HepG2 (cell line): ENCODE measurements at regions not wholly inside any gene's neighbourhood (a gene's known extent, or its start where the extent isn't known, plus 50 kb on each side); places are given as distances from the start of the nearest gene placed in this dataset.

Source experiments
- ATAC-seq: fragments of 200-7000 bp; cut with Tn5 transposase; 3 replicates; pipeline ENCODE4 v1.9.1; 2020; ENCODE audit warnings: mild to moderate bottlenecking, moderate library complexity
- BruUV-seq: library from RNA; stranded (reverse); fragments of 400-500 nt; replicated peaks from 2 replicates; lab custom pipeline; 2021; lab: Mats Ljungman, UMichigan
- CTCF ChIA-PET: fragments of 300-600 bp; formaldehyde crosslinking; extraction: SDS; loops from one replicate; lab custom pipeline; 2021; ENCODE audit warnings: low total read pairs, inconsistent platforms, low intra/inter-chr PET ratio; lab: Yijun Ruan, JAX
- POLR2A ChIA-PET: fragments of 350-600 bp; sonication (Branson Sonifier 250); formaldehyde crosslinking; loops from one replicate; lab custom pipeline; 2020; ENCODE audit warnings: antibody characterized with exemption, inconsistent platforms; lab: Yijun Ruan, JAX
- DNase-seq: peaks from one replicate; pipeline ENCODE4 v3.0.0-alpha.2; 2015; ENCODE audit warnings: low spot score
- FAIRE-seq: peaks from 3 replicates; lab custom pipeline; 2011; peaks lifted over from hg19 to GRCh38; lab: Jason Lieb, UNC
- H2AFZ ChIP-seq: one replicate; pipeline ENCODE4 v1.6.1; 2011; ENCODE audit warnings: low read length, inconsistent platforms
- H3K27ac ChIP-seq: fragments of 300-600 bp; 3 replicates; pipeline ENCODE4 v1.8.0; 2011; ENCODE audit warnings: mixed run types, mild to moderate bottlenecking, mixed read lengths, low read length, inconsistent platforms; ENCODE audit not compliant: insufficient read depth; ENCODE audit errors: extremely low read length
- H3K27me3 ChIP-seq, 2 experiments: fragments of 200-600 bp in 1 of 2; 2 replicates in 1 of 2; 3 replicates in 1 of 2; pipeline versions ENCODE4 v1.6.0 to v1.8.0; 2011; ENCODE audit warnings: low read length in 2 of 2, mild to moderate bottlenecking in 2 of 2, moderate library complexity in 2 of 2, inconsistent platforms in 1 of 2; ENCODE audit not compliant: insufficient read depth in 2 of 2, control insufficient read depth in 1 of 2
- H3K36me3 ChIP-seq, 2 experiments: fragments of 200-600 bp in 1 of 2; replicated peaks in 1 of 2; 2 replicates in 1 of 2; 3 replicates in 1 of 2; pipeline versions ENCODE4 v1.5.1 to v1.8.0; 2011; ENCODE audit warnings: low read length in 2 of 2, inconsistent platforms in 1 of 2; ENCODE audit not compliant: insufficient read depth in 2 of 2, control insufficient read depth in 1 of 2
- H3K4me1 ChIP-seq: 2 replicates; pipeline ENCODE4 v1.5.1; 2012; ENCODE audit warnings: low read length, inconsistent platforms; ENCODE audit not compliant: insufficient read depth
- H3K4me2 ChIP-seq: 2 replicates; pipeline ENCODE4 v1.6.0; 2011; ENCODE audit warnings: low read depth, low read length, inconsistent platforms
- H3K4me3 ChIP-seq, 3 experiments: fragments of 200-600 bp in 1 of 3; sonication (generic), shearing (Covaris generic) in 1 of 3; replicated peaks in 1 of 3; 2 replicates each; pipeline ENCODE4 v1.5.1; 2011 to 2016; ENCODE audit warnings: low read length in 3 of 3, inconsistent platforms in 2 of 3, low read depth in 2 of 3, mild to moderate bottlenecking in 2 of 3, control low read depth in 1 of 3, mixed read lengths in 1 of 3; ENCODE audit not compliant: insufficient read depth in 1 of 3
- H3K79me2 ChIP-seq: one replicate; pipeline ENCODE4 v1.6.1; 2011; ENCODE audit warnings: low read length, inconsistent platforms; ENCODE audit not compliant: insufficient read depth
- H3K9ac ChIP-seq: 2 replicates; pipeline ENCODE4 v1.6.0; 2011; ENCODE audit warnings: mild to moderate bottlenecking, low read depth, low read length, inconsistent platforms; ENCODE audit not compliant: insufficient read depth
- H3K9me3 ChIP-seq: 2 replicates; pipeline ENCODE4 v1.5.1; 2012; ENCODE audit warnings: mild to moderate bottlenecking, low read length
- H4K20me1 ChIP-seq: 2 replicates; pipeline ENCODE4 v1.6.0; 2011; ENCODE audit warnings: inconsistent platforms, mild to moderate bottlenecking, low read length, moderate library complexity; ENCODE audit not compliant: insufficient read depth
- CREM ChIP-seq, 2 experiments: sonication (generic) in 1 of 2; formaldehyde crosslinking in 1 of 2; IDR thresholded peaks; 2 replicates each; pipeline versions ENCODE4 v1.4.0 to v1.6.1; 2016 to 2020; ENCODE audit warnings: antibody characterized with exemption in 1 of 2, mild to moderate bottlenecking in 1 of 2, missing genetic modification reagents in 1 of 2
- EED ChIP-seq: sonication (generic); formaldehyde crosslinking; IDR thresholded peaks from 2 replicates; pipeline ENCODE4 v1.5.0; 2020; ENCODE audit warnings: mild to moderate bottlenecking, missing genetic modification reagents
- GATAD2A ChIP-seq: IDR thresholded peaks from 2 replicates; pipeline ENCODE4 v1.6.1; 2016
- GFI1 ChIP-seq: sonication (generic); formaldehyde crosslinking; IDR thresholded peaks from 2 replicates; pipeline ENCODE4 v1.5.0; 2020; ENCODE audit warnings: missing genetic modification reagents, mild to moderate bottlenecking, borderline replicate concordance
- KMT2B ChIP-seq: IDR thresholded peaks from 2 replicates; pipeline ENCODE4 v1.6.1; 2016; ENCODE audit warnings: missing genetic modification reagents, missing compliant biosample characterization
- NFRKB ChIP-seq: fragments of 450-650 bp; IDR thresholded peaks from 2 replicates; pipeline ENCODE4 v1.6.1; 2017
- NR2C2 ChIP-seq: sonication (generic); formaldehyde crosslinking; IDR thresholded peaks from 2 replicates; pipeline ENCODE4 v1.4.0; 2020; ENCODE audit warnings: missing genetic modification reagents, mild to moderate bottlenecking, moderate library complexity, borderline replicate concordance
- SNAPC5 ChIP-seq: sonication (generic); formaldehyde crosslinking; IDR thresholded peaks from 2 replicates; pipeline ENCODE4 v1.8.1; 2023; ENCODE audit warnings: mild to moderate bottlenecking, missing genetic modification reagents, borderline replicate concordance
- SOX13 ChIP-seq, 3 experiments: fragments of 450-650 bp in 1 of 3; sonication (generic) in 1 of 3; formaldehyde crosslinking in 1 of 3; IDR thresholded peaks in 2 of 3; conservative IDR thresholded peaks in 1 of 3; 2 replicates each; pipeline versions ENCODE4 v1.5.0 to v1.6.1; 2016 to 2020; ENCODE audit warnings: antibody characterized with exemption in 1 of 3, mild to moderate bottlenecking in 1 of 3, missing compliant biosample characterization in 1 of 3, missing genetic modification reagents in 1 of 3, moderate library complexity in 1 of 3
- SOX5 ChIP-seq: IDR thresholded peaks from 2 replicates; pipeline ENCODE4 v1.6.1; 2016; ENCODE audit warnings: borderline replicate concordance
- TAF15 ChIP-seq: fragments of 200-400 bp; formaldehyde crosslinking; IDR thresholded peaks from one replicate; pipeline ENCODE4 v1.6.1; 2018; ENCODE audit warnings: mild to moderate bottlenecking, low read depth, low read length; ENCODE audit not compliant: poor library complexity, severe bottlenecking
- TCF12 ChIP-seq, 2 experiments: fragments of 450-650 bp in 1 of 2; sonication (generic) in 1 of 2; formaldehyde crosslinking in 1 of 2; IDR thresholded peaks; 2 replicates each; pipeline versions ENCODE4 v1.6.1 to v1.8.0; 2017 to 2022; ENCODE audit warnings: antibody characterized with exemption in 1 of 2, mild to moderate bottlenecking in 1 of 2, missing genetic modification reagents in 1 of 2, moderate library complexity in 1 of 2
- ZFP82 ChIP-seq: sonication (generic); formaldehyde crosslinking; IDR thresholded peaks from 2 replicates; pipeline ENCODE4 v1.5.1; 2020; ENCODE audit warnings: mild to moderate bottlenecking, missing genetic modification reagents, borderline replicate concordance
- ZNF607 ChIP-seq: sonication (generic); formaldehyde crosslinking; IDR thresholded peaks from 2 replicates; pipeline ENCODE4 v1.5.1; 2020; ENCODE audit warnings: missing genetic modification reagents, mild to moderate bottlenecking, borderline replicate concordance
- ZNF775 ChIP-seq: sonication (generic); formaldehyde crosslinking; IDR thresholded peaks from 2 replicates; pipeline ENCODE4 v1.4.0; 2020; ENCODE audit warnings: missing genetic modification reagents, mild to moderate bottlenecking, moderate library complexity, borderline replicate concordance
- WGBS: methylation state at CpG from one replicate; pipeline ENCODE4 v1.1.6; 2017; ENCODE audit warnings: low lambda C conversion rate; 5-methylcytosine and 5-hydroxymethylcytosine counted together
- in situ Hi-C: cut with HindIII; loops from 2 replicates; pipeline ENCODE4 v1.10.0; 2017; ENCODE audit warnings: low pct_unique_long_range_greater_than_20kb; ENCODE audit not compliant: extremely low pct_ligation_motif_present
- intact Hi-C: fragments of 100-400 bp; cut with micrococcal nuclease; formaldehyde crosslinking; loops from one replicate; pipeline ENCODE4 v1.10.0; 2022; ENCODE audit not compliant: unreplicated experiment
- TF ChIP-seq, protein P1 (sequence below): sonication (generic); formaldehyde crosslinking; conservative IDR thresholded peaks from 2 replicates; pipeline ENCODE4 v1.8.0; 2022; ENCODE audit warnings: missing genetic modification reagents
- TF ChIP-seq, protein P2 (sequence below): sonication (generic); formaldehyde crosslinking; IDR thresholded peaks from 2 replicates; pipeline ENCODE4 v1.4.0; 2020; ENCODE audit warnings: low read depth, missing genetic modification reagents
- TF ChIP-seq, protein P3 (sequence below): sonication (generic); formaldehyde crosslinking; IDR thresholded peaks from 2 replicates; pipeline ENCODE4 v1.5.0; 2020; ENCODE audit warnings: missing genetic modification reagents, mild to moderate bottlenecking, borderline replicate concordance

DNA sequence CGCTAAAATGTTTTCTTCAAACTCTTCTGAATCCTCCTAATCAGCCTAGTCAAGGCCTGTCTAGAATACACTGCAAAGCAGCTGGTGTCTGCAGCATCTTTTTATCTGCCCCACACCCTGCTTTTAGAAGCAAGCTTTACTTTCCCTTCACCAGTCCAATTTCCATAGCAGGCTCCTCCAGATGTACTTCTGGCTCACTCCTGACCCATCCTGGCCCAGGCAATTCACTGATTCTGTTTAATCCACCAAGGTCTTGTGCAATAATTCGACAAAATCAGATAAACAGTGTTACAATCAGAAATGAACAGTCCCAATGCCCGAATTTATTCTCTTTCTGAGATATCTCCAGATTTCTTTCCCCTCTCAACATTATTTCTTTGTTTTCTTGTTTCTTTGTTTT, 415.2 kb upstream of the SGCG start:
- TF ChIP-seq EED (no peak), ZNF775 (CRISPR knock-in tag) (no peak), KMT2B (CRISPR knock-in tag) (no peak), SNAPC5 (CRISPR knock-in tag) (no peak), GFI1 (CRISPR knock-in tag) (no peak), NR2C2 (CRISPR knock-in tag) (no peak), TCF12 (IDR thresholded peaks at IDR 0.05) (no peak), TCF12 (CRISPR knock-in tag; IDR thresholded peaks at IDR 0.05) (no peak), NFRKB (no peak), GATAD2A (no peak), ZFP82 (CRISPR knock-in tag) (no peak), ZNF607 (CRISPR knock-in tag) (no peak), CREM (IDR thresholded peaks at IDR 0.05) (no peak), CREM (CRISPR knock-in tag; IDR thresholded peaks at IDR 0.05) (no peak), SOX13 (IDR thresholded peaks at IDR 0.05) (no peak), SOX13 (CRISPR knock-in tag; conservative IDR thresholded peaks at IDR 0.05 in 1 of 2, IDR thresholded peaks at IDR 0.05 in 1 of 2) (no peak), SOX5 (CRISPR knock-in tag) (no peak), TAF15 (no peak)
- TF ChIP-seq, protein P1, sequence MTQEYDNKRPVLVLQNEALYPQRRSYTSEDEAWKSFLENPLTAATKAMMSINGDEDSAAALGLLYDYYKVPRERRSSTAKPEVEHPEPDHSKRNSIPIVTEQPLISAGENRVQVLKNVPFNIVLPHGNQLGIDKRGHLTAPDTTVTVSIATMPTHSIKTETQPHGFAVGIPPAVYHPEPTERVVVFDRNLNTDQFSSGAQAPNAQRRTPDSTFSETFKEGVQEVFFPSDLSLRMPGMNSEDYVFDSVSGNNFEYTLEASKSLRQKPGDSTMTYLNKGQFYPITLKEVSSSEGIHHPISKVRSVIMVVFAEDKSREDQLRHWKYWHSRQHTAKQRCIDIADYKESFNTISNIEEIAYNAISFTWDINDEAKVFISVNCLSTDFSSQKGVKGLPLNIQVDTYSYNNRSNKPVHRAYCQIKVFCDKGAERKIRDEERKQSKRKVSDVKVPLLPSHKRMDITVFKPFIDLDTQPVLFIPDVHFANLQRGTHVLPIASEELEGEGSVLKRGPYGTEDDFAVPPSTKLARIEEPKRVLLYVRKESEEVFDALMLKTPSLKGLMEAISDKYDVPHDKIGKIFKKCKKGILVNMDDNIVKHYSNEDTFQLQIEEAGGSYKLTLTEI, result no peak
- TF ChIP-seq, protein P2, sequence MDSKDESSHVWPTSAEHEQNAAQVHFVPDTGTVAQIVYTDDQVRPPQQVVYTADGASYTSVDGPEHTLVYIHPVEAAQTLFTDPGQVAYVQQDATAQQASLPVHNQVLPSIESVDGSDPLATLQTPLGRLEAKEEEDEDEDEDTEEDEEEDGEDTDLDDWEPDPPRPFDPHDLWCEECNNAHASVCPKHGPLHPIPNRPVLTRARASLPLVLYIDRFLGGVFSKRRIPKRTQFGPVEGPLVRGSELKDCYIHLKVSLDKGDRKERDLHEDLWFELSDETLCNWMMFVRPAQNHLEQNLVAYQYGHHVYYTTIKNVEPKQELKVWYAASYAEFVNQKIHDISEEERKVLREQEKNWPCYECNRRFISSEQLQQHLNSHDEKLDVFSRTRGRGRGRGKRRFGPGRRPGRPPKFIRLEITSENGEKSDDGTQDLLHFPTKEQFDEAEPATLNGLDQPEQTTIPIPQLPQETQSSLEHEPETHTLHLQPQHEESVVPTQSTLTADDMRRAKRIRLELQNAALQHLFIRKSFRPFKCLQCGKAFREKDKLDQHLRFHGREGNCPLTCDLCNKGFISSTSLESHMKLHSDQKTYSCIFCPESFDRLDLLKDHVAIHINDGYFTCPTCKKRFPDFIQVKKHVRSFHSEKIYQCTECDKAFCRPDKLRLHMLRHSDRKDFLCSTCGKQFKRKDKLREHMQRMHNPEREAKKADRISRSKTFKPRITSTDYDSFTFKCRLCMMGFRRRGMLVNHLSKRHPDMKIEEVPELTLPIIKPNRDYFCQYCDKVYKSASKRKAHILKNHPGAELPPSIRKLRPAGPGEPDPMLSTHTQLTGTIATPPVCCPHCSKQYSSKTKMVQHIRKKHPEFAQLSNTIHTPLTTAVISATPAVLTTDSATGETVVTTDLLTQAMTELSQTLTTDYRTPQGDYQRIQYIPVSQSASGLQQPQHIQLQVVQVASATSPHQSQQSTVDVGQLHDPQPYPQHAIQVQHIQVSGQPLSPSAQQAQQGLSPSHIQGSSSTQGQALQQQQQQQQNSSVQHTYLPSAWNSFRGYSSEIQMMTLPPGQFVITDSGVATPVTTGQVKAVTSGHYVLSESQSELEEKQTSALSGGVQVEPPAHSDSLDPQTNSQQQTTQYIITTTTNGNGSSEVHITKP, result no peak
- TF ChIP-seq, protein P3, sequence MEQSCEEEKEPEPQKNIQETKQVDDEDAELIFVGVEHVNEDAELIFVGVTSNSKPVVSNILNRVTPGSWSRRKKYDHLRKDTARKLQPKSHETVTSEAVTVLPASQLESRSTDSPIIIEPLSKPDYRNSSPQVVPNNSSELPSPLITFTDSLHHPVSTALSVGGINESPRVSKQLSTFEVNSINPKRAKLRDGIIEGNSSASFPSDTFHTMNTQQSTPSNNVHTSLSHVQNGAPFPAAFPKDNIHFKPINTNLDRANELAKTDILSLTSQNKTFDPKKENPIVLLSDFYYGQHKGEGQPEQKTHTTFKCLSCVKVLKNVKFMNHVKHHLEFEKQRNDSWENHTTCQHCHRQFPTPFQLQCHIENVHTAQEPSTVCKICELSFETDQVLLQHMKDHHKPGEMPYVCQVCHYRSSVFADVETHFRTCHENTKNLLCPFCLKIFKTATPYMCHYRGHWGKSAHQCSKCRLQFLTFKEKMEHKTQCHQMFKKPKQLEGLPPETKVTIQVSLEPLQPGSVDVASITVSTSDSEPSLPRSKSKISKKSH, result no peak
- TF ChIP-seq, all 625 proteins: peak for 0
- intact Hi-C loops, result no loop called here
- ChIA-PET POLR2A (no interaction called here), CTCF (no interaction called here)
- ATAC-seq, result no peak
- Histone ChIP-seq H3K4me3 (no peak overlapping the region), H2AFZ (no peak overlapping the region), H4K20me1 (no peaks in the 10 kb centered on the region), H3K9ac (no peak overlapping the region), H3K4me1 (no peaks in the 10 kb centered on the region), H3K27me3 (no peaks in the 10 kb centered on the region), H3K27ac (no peak overlapping the region), H3K4me2 (no peak overlapping the region), H3K9me3 (no peaks in the 10 kb centered on the region), H3K79me2 (no peaks in the 10 kb centered on the region), H3K36me3 (no peaks in the 10 kb centered on the region)
- BruUV-seq, result no TSS peak
- in situ Hi-C loops, result no loop called here
- DNase-seq, result no peak
- no peak for FAIRE-seq
- 16% methylated on average over 3 of the region's 3 CpGs for WGBS
